ENCODE measurements at regions not wholly inside any gene's neighbourhood (a gene's known extent, or its start where the extent isn't known, plus 50 kb on each side); places are given as distances from the start of the nearest gene placed in this dataset.

- H3K4me1 ChIP-seq (ENCODE audit: control insufficient read depth in 1 of 2, extremely low read depth in 1 of 2, insufficient read depth in 2 of 2, low read length in 2 of 2), result no peaks in the 10 kb centered on the region
- H3K4me3 Mint-ChIP-seq, result no peak overlapping the region
- no peak overlapping the region for H3K27ac ChIP-seq (ENCODE audit: low read length)
- no peaks in the 10 kb centered on the region for H3K4me1 Mint-ChIP-seq
- no peaks in the 10 kb centered on the region for H3K27me3 Mint-ChIP-seq
- no peak overlapping the region for H3K4me3 ChIP-seq (ENCODE audit: control insufficient read depth in 1 of 2, extremely low read depth in 1 of 2, low read length in 1 of 2)
- DNase-seq (no peak), ATAC-seq (replicated peaks in 1 of 4) (no peak)
- WGBS (ENCODE audit: insufficient coverage), result no CpG with 5 or more reads among the region's 1 CpG
- CTCF ChIA-PET, result no interaction called here
- H3K27me3 ChIP-seq (replicated peaks in 1 of 2; ENCODE audit: control insufficient read depth in 2 of 2, extremely low read depth in 1 of 2, insufficient read depth in 2 of 2, low read length in 1 of 2), result no peaks in the 10 kb centered on the region
- peaks cover 24% of the 10 kb centered on the region for H3K36me3 Mint-ChIP-seq
- POLR2A ChIA-PET, result no interaction called here
- H3K9me3 ChIP-seq, result no peaks in the 10 kb centered on the region
- H3K9me3 Mint-ChIP-seq, result peaks cover 0 to 2% (median 0%) of the 10 kb centered on the region in 3 donors
- H3K36me3 ChIP-seq (ENCODE audit: control insufficient read depth in 2 of 2, extremely low read depth in 1 of 2, insufficient read depth in 1 of 2, low read length in 1 of 2), result no peaks in the 10 kb centered on the region
- no peak overlapping the region for H3K27ac Mint-ChIP-seq
Observed at GRCh38 chrX:7307720-7308119, 159.8 kb upstream of the PUDP start.

DNA sequence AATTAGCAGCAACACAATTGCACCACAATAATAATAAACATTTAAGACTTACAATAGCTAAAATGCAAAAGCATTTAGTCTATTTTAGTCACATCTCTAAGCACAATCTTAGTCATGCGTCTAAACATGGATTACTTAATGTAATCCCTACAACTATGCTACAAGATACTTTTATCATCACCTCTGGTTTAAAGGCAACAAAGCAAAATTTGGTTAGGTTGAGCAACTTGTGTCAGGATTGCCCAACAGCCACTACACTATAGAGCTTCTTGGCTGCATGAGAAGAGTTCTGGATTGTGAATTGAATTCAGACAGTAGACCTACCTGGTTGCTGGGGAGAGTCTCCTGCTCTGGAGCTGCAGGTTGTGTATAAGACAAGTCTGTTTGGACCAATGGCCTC, 146.5 kb upstream of the PUDP start:
- CTCF ChIA-PET, result no interaction called here
- H3K4me3 Mint-ChIP-seq, result no peak overlapping the region
- Histone ChIP-seq H3K27ac (ENCODE audit: low read length) (no peak overlapping the region), H3K27me3 (replicated peaks in 1 of 2; ENCODE audit: control insufficient read depth in 2 of 2, extremely low read depth in 1 of 2, insufficient read depth in 2 of 2, low read length in 1 of 2) (no peaks in the 10 kb centered on the region), H3K4me1 (ENCODE audit: control insufficient read depth in 1 of 2, extremely low read depth in 1 of 2, insufficient read depth in 2 of 2, low read length in 2 of 2) (no peaks in the 10 kb centered on the region), H3K4me3 (ENCODE audit: control insufficient read depth in 1 of 2, extremely low read depth in 1 of 2, low read length in 1 of 2) (no peak overlapping the region), H3K36me3 (ENCODE audit: control insufficient read depth in 2 of 2, extremely low read depth in 1 of 2, insufficient read depth in 1 of 2, low read length in 1 of 2) (no peaks in the 10 kb centered on the region), H3K9me3 (no peaks in the 10 kb centered on the region)
- ATAC-seq (replicated peaks in 1 of 4) (no peak), DNase-seq (no peak)
- POLR2A ChIA-PET, result no interaction called here
- H3K9me3 Mint-ChIP-seq, result peaks cover 0 to 5% (median 0%) of the 10 kb centered on the region in 3 donors
- WGBS (ENCODE audit: insufficient coverage), result no CpG with 5 or more reads among the region's 1 CpG
- H3K4me1 Mint-ChIP-seq, result no peaks in the 10 kb centered on the region
- no peak overlapping the region for H3K27ac Mint-ChIP-seq
- no peaks in the 10 kb centered on the region for H3K27me3 Mint-ChIP-seq
- peaks cover 4% of the 10 kb centered on the region for H3K36me3 Mint-ChIP-seq

GRCh38 chrX:7286168-7286837, 138.3 kb upstream of the PUDP start:
- ATAC-seq (replicated peaks in 1 of 4), result no peak
- H3K36me3 Mint-ChIP-seq, result no peaks in the 10 kb centered on the region
- no CpG with 5 or more reads among the region's 6 CpGs for WGBS (ENCODE audit: insufficient coverage)
- CTCF ChIA-PET, result no interaction called here
- no peaks in the 10 kb centered on the region for H3K4me1 Mint-ChIP-seq
- Histone ChIP-seq H3K4me1 (ENCODE audit: control insufficient read depth in 1 of 2, extremely low read depth in 1 of 2, insufficient read depth in 2 of 2, low read length in 2 of 2) (no peaks in the 10 kb centered on the region), H3K36me3 (ENCODE audit: control insufficient read depth in 2 of 2, extremely low read depth in 1 of 2, insufficient read depth in 1 of 2, low read length in 1 of 2) (no peaks in the 10 kb centered on the region), H3K9me3 (no peaks in the 10 kb centered on the region), H3K4me3 (ENCODE audit: control insufficient read depth in 1 of 2, extremely low read depth in 1 of 2, low read length in 1 of 2) (no peak overlapping the region), H3K27me3 (replicated peaks in 1 of 2; ENCODE audit: control insufficient read depth in 2 of 2, extremely low read depth in 1 of 2, insufficient read depth in 2 of 2, low read length in 1 of 2) (no peaks in the 10 kb centered on the region), H3K27ac (ENCODE audit: low read length) (no peak overlapping the region)
- H3K27me3 Mint-ChIP-seq, result no peaks in the 10 kb centered on the region
- no peak overlapping the region for H3K27ac Mint-ChIP-seq
- no peak overlapping the region for H3K4me3 Mint-ChIP-seq
- no peaks in the 10 kb centered on the region for H3K9me3 Mint-ChIP-seq
- POLR2A ChIA-PET, result no interaction called here
- no peak for DNase-seq

- Histone ChIP-seq H3K4me1 (ENCODE audit: control insufficient read depth in 1 of 2, extremely low read depth in 1 of 2, insufficient read depth in 2 of 2, low read length in 2 of 2) (no peaks in the 10 kb centered on the region), H3K4me3 (ENCODE audit: control insufficient read depth in 1 of 2, extremely low read depth in 1 of 2, low read length in 1 of 2) (no peak overlapping the region), H3K27ac (ENCODE audit: low read length) (no peak overlapping the region), H3K36me3 (ENCODE audit: control insufficient read depth in 2 of 2, extremely low read depth in 1 of 2, insufficient read depth in 1 of 2, low read length in 1 of 2) (no peaks in the 10 kb centered on the region), H3K27me3 (replicated peaks in 1 of 2; ENCODE audit: control insufficient read depth in 2 of 2, extremely low read depth in 1 of 2, insufficient read depth in 2 of 2, low read length in 1 of 2) (no peaks in the 10 kb centered on the region), H3K9me3 (no peaks in the 10 kb centered on the region)
- DNase-seq (no peak), ATAC-seq (replicated peaks in 1 of 4) (no peak)
- ChIA-PET CTCF (no interaction called here), POLR2A (no interaction called here)
- Mint-ChIP-seq H3K27ac (no peak overlapping the region), H3K36me3 (no peaks in the 10 kb centered on the region), H3K9me3 (no peaks in the 10 kb centered on the region), H3K27me3 (no peaks in the 10 kb centered on the region), H3K4me1 (no peaks in the 10 kb centered on the region), H3K4me3 (no peak overlapping the region)
- WGBS (ENCODE audit: insufficient coverage), result no CpG with 5 or more reads among the region's 2 CpGs
Observed at GRCh38 chrX:7285765-7286164, 137.8 kb upstream of the PUDP start.

DNA sequence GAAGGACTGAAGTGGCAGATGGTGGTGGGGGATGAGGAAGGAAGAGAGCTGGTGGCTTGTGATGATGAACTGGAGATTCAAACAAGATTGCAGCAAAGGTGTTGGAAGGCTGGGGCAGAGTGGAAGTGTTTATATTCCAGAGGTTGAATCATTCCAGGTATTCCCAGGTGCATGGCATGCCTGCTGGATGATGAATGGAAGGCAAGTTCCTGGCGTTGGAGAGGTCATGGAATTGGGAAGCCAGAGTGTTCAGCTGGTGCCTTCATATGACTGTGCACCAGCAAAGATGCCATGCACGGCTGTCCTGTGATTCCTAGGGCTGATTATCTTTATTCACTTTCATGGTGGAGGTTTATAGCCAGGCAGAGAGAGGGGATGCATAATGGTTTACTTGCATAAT, 135.8 kb upstream of the PUDP start:
- H3K4me3 Mint-ChIP-seq, result no peak overlapping the region
- CTCF ChIA-PET, result no interaction called here
- no peaks in the 10 kb centered on the region for H3K36me3 Mint-ChIP-seq
- H3K27ac Mint-ChIP-seq, result no peak overlapping the region
- POLR2A ChIA-PET, result interaction anchor here in 1 of 2 donors (0.5 kb wide), 1 partner anchor 19 kb away, joined by 4 read pairs; no protein-coding TSS in a partner anchor
- H3K9me3 Mint-ChIP-seq, result no peaks in the 10 kb centered on the region
- 67% methylated on average over 1 of the region's 2 CpGs for WGBS (ENCODE audit: insufficient coverage)
- H3K36me3 ChIP-seq (ENCODE audit: control insufficient read depth in 2 of 2, extremely low read depth in 1 of 2, insufficient read depth in 1 of 2, low read length in 1 of 2), result no peaks in the 10 kb centered on the region
- DNase-seq (no peak), ATAC-seq (replicated peaks in 1 of 4) (no peak)
- H3K27me3 ChIP-seq (replicated peaks in 1 of 2; ENCODE audit: control insufficient read depth in 2 of 2, extremely low read depth in 1 of 2, insufficient read depth in 2 of 2, low read length in 1 of 2), result no peaks in the 10 kb centered on the region
- H3K27me3 Mint-ChIP-seq, result no peaks in the 10 kb centered on the region
- H3K4me3 ChIP-seq (ENCODE audit: control insufficient read depth in 1 of 2, extremely low read depth in 1 of 2, low read length in 1 of 2), result no peak overlapping the region
- no peaks in the 10 kb centered on the region for H3K9me3 ChIP-seq
- H3K4me1 Mint-ChIP-seq, result no peaks in the 10 kb centered on the region
- no peaks in the 10 kb centered on the region for H3K4me1 ChIP-seq (ENCODE audit: control insufficient read depth in 1 of 2, extremely low read depth in 1 of 2, insufficient read depth in 2 of 2, low read length in 2 of 2)
- H3K27ac ChIP-seq (ENCODE audit: low read length), result no peak overlapping the region

- no peaks in the 10 kb centered on the region for H3K27me3 ChIP-seq (replicated peaks in 1 of 2; ENCODE audit: control insufficient read depth in 2 of 2, extremely low read depth in 1 of 2, insufficient read depth in 2 of 2, low read length in 1 of 2)
- no peaks in the 10 kb centered on the region for H3K9me3 Mint-ChIP-seq
- no peak overlapping the region for H3K27ac Mint-ChIP-seq
- DNase-seq, result no peak
- no peak overlapping the region for H3K4me3 Mint-ChIP-seq
- no peak overlapping the region for H3K27ac ChIP-seq (ENCODE audit: low read length)
- WGBS (ENCODE audit: insufficient coverage), result no CpG with 5 or more reads among the region's 2 CpGs
- H3K4me1 Mint-ChIP-seq, result no peaks in the 10 kb centered on the region
- ChIA-PET POLR2A (no interaction called here), CTCF (no interaction called here)
- ATAC-seq (replicated peaks in 1 of 4), result no peak
- no peaks in the 10 kb centered on the region for H3K36me3 ChIP-seq (ENCODE audit: control insufficient read depth in 2 of 2, extremely low read depth in 1 of 2, insufficient read depth in 1 of 2, low read length in 1 of 2)
- H3K27me3 Mint-ChIP-seq, result no peaks in the 10 kb centered on the region
- H3K9me3 ChIP-seq, result no peaks in the 10 kb centered on the region
- peaks cover 2% of the 10 kb centered on the region for H3K36me3 Mint-ChIP-seq
- no peak overlapping the region for H3K4me3 ChIP-seq (ENCODE audit: control insufficient read depth in 1 of 2, extremely low read depth in 1 of 2, low read length in 1 of 2)
- H3K4me1 ChIP-seq (ENCODE audit: control insufficient read depth in 1 of 2, extremely low read depth in 1 of 2, insufficient read depth in 2 of 2, low read length in 2 of 2), result no peaks in the 10 kb centered on the region
Observed at GRCh38 chrX:7280520-7280919, 132.6 kb upstream of the PUDP start.

GRCh38 chrX:7272346-7272745, 124.4 kb upstream of the PUDP start:
- DNase-seq (no peak), ATAC-seq (replicated peaks in 1 of 4) (no peak)
- Histone ChIP-seq H3K36me3 (ENCODE audit: control insufficient read depth in 2 of 2, extremely low read depth in 1 of 2, insufficient read depth in 1 of 2, low read length in 1 of 2) (no peaks in the 10 kb centered on the region), H3K4me3 (ENCODE audit: control insufficient read depth in 1 of 2, extremely low read depth in 1 of 2, low read length in 1 of 2) (no peak overlapping the region), H3K9me3 (no peaks in the 10 kb centered on the region), H3K27me3 (replicated peaks in 1 of 2; ENCODE audit: control insufficient read depth in 2 of 2, extremely low read depth in 1 of 2, insufficient read depth in 2 of 2, low read length in 1 of 2) (no peaks in the 10 kb centered on the region), H3K27ac (ENCODE audit: low read length) (no peak overlapping the region), H3K4me1 (ENCODE audit: control insufficient read depth in 1 of 2, extremely low read depth in 1 of 2, insufficient read depth in 2 of 2, low read length in 2 of 2) (no peaks in the 10 kb centered on the region)
- Mint-ChIP-seq H3K4me1 (no peaks in the 10 kb centered on the region), H3K4me3 (no peak overlapping the region), H3K27me3 (no peaks in the 10 kb centered on the region), H3K27ac (no peak overlapping the region), H3K36me3 (peaks cover 2% of the 10 kb centered on the region), H3K9me3 (no peaks in the 10 kb centered on the region)
- ChIA-PET POLR2A (no interaction called here), CTCF (no interaction called here)
- WGBS (ENCODE audit: insufficient coverage), result no CpG with 5 or more reads among the region's 6 CpGs

Data from T-cell (primary cell).